H1 (cell line): ENCODE measurements at regions not wholly inside any gene's neighbourhood (a gene's known extent, or its start where the extent isn't known, plus 50 kb on each side); places are given as distances from the start of the nearest gene placed in this dataset.

Experiments used
- CTCF ChIA-PET: fragments of 300-600 bp; sonication (Branson Sonifier 250); formaldehyde crosslinking; loops from one replicate; lab custom pipeline; 2021; ENCODE audit not compliant: partially characterized antibody; lab: Charles Lee
- POLR2A ChIA-PET: fragments of 300-600 bp; sonication (Branson Sonifier 250); formaldehyde crosslinking; loops from one replicate; lab custom pipeline; 2021; ENCODE audit warnings: inconsistent platforms; ENCODE audit not compliant: partially characterized antibody; lab: Charles Lee
- DNase-seq, 2 experiments: peaks; one replicate each; pipeline versions ENCODE4 v3.0.0 to v3.0.0-alpha.2; 2010 to 2022; ENCODE audit warnings: low spot score in 2 of 2, low read depth in 1 of 2, mixed read lengths in 1 of 2
- FAIRE-seq: peaks from 2 replicates; lab custom pipeline; 2011; peaks lifted over from hg19 to GRCh38; lab: Jason Lieb, UNC
- H2AFZ ChIP-seq: 2 replicates; pipeline ENCODE4 v1.8.1; 2012; ENCODE audit warnings: low read length, inconsistent platforms
- H2AK5ac ChIP-seq: 2 replicates; pipeline ENCODE4 v1.6.1; 2013; ENCODE audit warnings: low read depth, low read length
- H2BK120ac ChIP-seq: replicated peaks from 2 replicates; pipeline ENCODE3; 2013; ENCODE audit warnings: low read depth, low read length, inconsistent platforms
- H2BK12ac ChIP-seq: 2 replicates; pipeline ENCODE4 v1.6.1; 2013; ENCODE audit warnings: low read depth, low read length
- H2BK15ac ChIP-seq: 2 replicates; pipeline ENCODE4 v1.6.1; 2013; ENCODE audit warnings: low read length
- H2BK20ac ChIP-seq: 2 replicates; pipeline ENCODE4 v1.6.1; 2013; ENCODE audit warnings: low read length
- H2BK5ac ChIP-seq: 2 replicates; pipeline ENCODE4 v1.6.1; 2013; ENCODE audit warnings: low read depth, low read length
- H3K14ac ChIP-seq: 2 replicates; pipeline ENCODE4 v1.6.1; 2013; ENCODE audit warnings: inconsistent platforms; ENCODE audit not compliant: insufficient read length
- H3K18ac ChIP-seq: 2 replicates; pipeline ENCODE4 v1.6.1; 2013; ENCODE audit warnings: low read length; ENCODE audit errors: extremely low read depth
- H3K23ac ChIP-seq: 2 replicates; pipeline ENCODE4 v1.6.1; 2013; ENCODE audit warnings: inconsistent platforms; ENCODE audit not compliant: insufficient read length
- H3K23me2 ChIP-seq: 2 replicates; pipeline ENCODE4 v1.6.1; 2013; ENCODE audit warnings: low read depth, low read length
- H3K27ac ChIP-seq: 2 replicates; pipeline ENCODE4 v1.6.1; 2011; ENCODE audit warnings: low read depth, low read length, inconsistent platforms
- H3K27me3 ChIP-seq, 4 experiments: replicated peaks in 1 of 4; 1 replicate in 1 of 4; 2 replicates in 3 of 4; pipeline versions ENCODE4 v1.6.1 to v1.8.1; 2011 to 2013; ENCODE audit warnings: low read length in 3 of 4, mild to moderate bottlenecking in 3 of 4, inconsistent platforms in 2 of 4, mixed read lengths in 2 of 4, moderate library complexity in 1 of 4; ENCODE audit not compliant: control insufficient read depth in 3 of 4, insufficient read depth in 3 of 4; ENCODE audit errors: extremely low read depth in 1 of 4
- H3K36me3 ChIP-seq, 4 experiments: 2 replicates each; pipeline versions ENCODE4 v1.6.1 to v1.8.1; 2011 to 2013; ENCODE audit warnings: mild to moderate bottlenecking in 4 of 4, low read length in 3 of 4, moderate library complexity in 2 of 4, control low read depth in 1 of 4, inconsistent platforms in 1 of 4; ENCODE audit not compliant: insufficient read depth in 4 of 4, control insufficient read depth in 2 of 4
- H3K4ac ChIP-seq: replicated peaks from 2 replicates; pipeline ENCODE3; 2013; ENCODE audit warnings: low read length, low read depth, mixed read lengths, inconsistent platforms; ENCODE audit not compliant: insufficient read length
- H3K4me1 ChIP-seq, 4 experiments: replicated peaks in 1 of 4; 1 replicate in 1 of 4; 2 replicates in 3 of 4; pipeline versions ENCODE4 v1.6.1 to v1.8.1; 2011 to 2013; ENCODE audit warnings: low read length in 3 of 4, inconsistent platforms in 2 of 4, mixed read lengths in 1 of 4; ENCODE audit not compliant: insufficient read depth in 4 of 4, control insufficient read depth in 3 of 4
- H3K4me2 ChIP-seq, 2 experiments: 2 replicates each; pipeline versions ENCODE4 v1.6.1 to v1.8.1; 2011 to 2013; ENCODE audit warnings: low read depth in 2 of 2, low read length in 2 of 2, control low read depth in 1 of 2, inconsistent platforms in 1 of 2, mild to moderate bottlenecking in 1 of 2; ENCODE audit not compliant: insufficient read depth in 1 of 2
- H3K4me3 ChIP-seq, 4 experiments: fragments of 200-600, 300-600 bp in 1 of 4; sonication (generic), shearing (Covaris generic), sonication (Bioruptor Twin) in 1 of 4; 2 replicates each; pipeline versions ENCODE4 v1.5.1 to v1.8.1; 2011 to 2016; ENCODE audit warnings: low read length in 4 of 4, low read depth in 3 of 4, control low read depth in 2 of 4, inconsistent platforms in 2 of 4, mild to moderate bottlenecking in 2 of 4, mixed read lengths in 1 of 4, moderate library complexity in 1 of 4; ENCODE audit not compliant: insufficient read depth in 2 of 4; ENCODE audit errors: extremely low read depth in 1 of 4
- H3K56ac ChIP-seq: replicated peaks from 2 replicates; pipeline ENCODE3; 2013; ENCODE audit warnings: low read depth, mild to moderate bottlenecking, mixed read lengths, low read length, inconsistent platforms; ENCODE audit not compliant: insufficient read length
- H3K79me1 ChIP-seq: 2 replicates; pipeline ENCODE4 v1.6.1; 2013; ENCODE audit warnings: low read depth, low read length, control low read depth
- H3K79me2 ChIP-seq, 2 experiments: 2 replicates each; pipeline versions ENCODE4 v1.6.1 to v1.8.1; 2012 to 2013; ENCODE audit warnings: low read length in 2 of 2, mild to moderate bottlenecking in 2 of 2, inconsistent platforms in 1 of 2; ENCODE audit not compliant: insufficient read depth in 2 of 2, control insufficient read depth in 1 of 2
- H3K9ac ChIP-seq, 4 experiments: replicated peaks in 1 of 4; 1 replicate in 1 of 4; 2 replicates in 3 of 4; pipeline versions ENCODE4 v1.6.1 to v1.8.1; 2011 to 2013; ENCODE audit warnings: low read depth in 3 of 4, low read length in 3 of 4, control low read depth in 2 of 4, mild to moderate bottlenecking in 2 of 4, moderate library complexity in 2 of 4, inconsistent platforms in 1 of 4; ENCODE audit errors: extremely low read depth in 1 of 4
- H3K9me3 ChIP-seq, 2 experiments: 2 replicates each; pipeline versions ENCODE4 v1.6.1 to v1.8.1; 2012 to 2013; ENCODE audit warnings: mild to moderate bottlenecking in 2 of 2, moderate library complexity in 2 of 2, control low read depth in 1 of 2, inconsistent platforms in 1 of 2, low read depth in 1 of 2, low read length in 1 of 2, mixed read lengths in 1 of 2; ENCODE audit not compliant: insufficient read depth in 2 of 2
- H4K20me1 ChIP-seq, 2 experiments: replicated peaks in 1 of 2; 2 replicates each; pipeline versions ENCODE3 to v1.8.1; 2011 to 2013; ENCODE audit warnings: inconsistent platforms in 2 of 2, low read length in 2 of 2, mild to moderate bottlenecking in 1 of 2; ENCODE audit not compliant: insufficient read depth in 2 of 2, control insufficient read depth in 1 of 2
- H4K5ac ChIP-seq: 2 replicates; pipeline ENCODE4 v1.6.1; 2013; ENCODE audit warnings: low read length, low read depth, mixed read lengths, inconsistent platforms; ENCODE audit not compliant: insufficient read length
- H4K8ac ChIP-seq: 2 replicates; pipeline ENCODE4 v1.8.0; 2013; ENCODE audit warnings: mild to moderate bottlenecking, moderate library complexity, low read length, inconsistent platforms; ENCODE audit not compliant: insufficient read depth; ENCODE audit errors: extremely low read depth
- H4K91ac ChIP-seq: replicated peaks from 2 replicates; pipeline ENCODE3; 2013; ENCODE audit warnings: low read length, mixed read lengths, inconsistent platforms; ENCODE audit not compliant: insufficient read length
- BRCA1 ChIP-seq: IDR thresholded peaks from 2 replicates; pipeline ENCODE4 v1.6.1; 2012; ENCODE audit warnings: low read depth, low read length, improper control_type of control experiment
- CREB1 ChIP-seq: IDR thresholded peaks from 2 replicates; pipeline ENCODE4 v1.6.1; 2012; ENCODE audit warnings: inconsistent platforms
- CTBP2 ChIP-seq: IDR thresholded peaks from 2 replicates; pipeline ENCODE4 v1.7.0; 2011; ENCODE audit warnings: borderline replicate concordance, mild to moderate bottlenecking, moderate library complexity, mixed read lengths, low read length; ENCODE audit not compliant: insufficient read depth, insufficient read length
- CTCF ChIP-seq, 3 experiments: IDR thresholded peaks; 1 replicate in 2 of 3; 2 replicates in 1 of 3; pipeline versions ENCODE4 v1.5.1 to v1.6.1; 2011; ENCODE audit warnings: low read length in 3 of 3, mild to moderate bottlenecking in 3 of 3, inconsistent platforms in 2 of 3, low read depth in 1 of 3, moderate library complexity in 1 of 3; ENCODE audit not compliant: insufficient read depth in 1 of 3; ENCODE audit errors: control extremely low read depth in 1 of 3
- E2F6 ChIP-seq: IDR thresholded peaks from 2 replicates; pipeline ENCODE4 v1.6.1; 2012; ENCODE audit warnings: inconsistent platforms
- EP300 ChIP-seq, 2 experiments: IDR thresholded peaks; 1 replicate in 1 of 2; 2 replicates in 1 of 2; pipeline ENCODE4 v1.6.1; 2011 to 2012; ENCODE audit warnings: low read depth in 2 of 2, low read length in 2 of 2, mild to moderate bottlenecking in 2 of 2, borderline replicate concordance in 1 of 2, inconsistent platforms in 1 of 2, moderate library complexity in 1 of 2
- JUND ChIP-seq: IDR thresholded peaks from 2 replicates; pipeline ENCODE4 v1.6.1; 2011; ENCODE audit warnings: mild to moderate bottlenecking, improper control_type of control experiment, low read length
- RXRA ChIP-seq: IDR thresholded peaks from 2 replicates; pipeline ENCODE4 v1.6.1; 2011; ENCODE audit warnings: low read depth, mild to moderate bottlenecking, low read length, moderate library complexity; ENCODE audit not compliant: insufficient read depth
- SP1 ChIP-seq: IDR thresholded peaks from 2 replicates; pipeline ENCODE4 v1.6.1; 2011; ENCODE audit warnings: low read depth, low read length
- TBP ChIP-seq: IDR thresholded peaks from 2 replicates; pipeline ENCODE4 v1.6.1; 2011; ENCODE audit warnings: low read depth, low read length, improper control_type of control experiment
- WGBS, 2 experiments: shearing (Covaris generic) in 1 of 2; methylation state at CpG; one replicate each; pipeline versions ENCODE4 v1.1.6 to v1.1.7; 2013 to 2015; ENCODE audit warnings: low lambda C conversion rate in 2 of 2, mixed read lengths in 2 of 2, inconsistent platforms in 1 of 2, low coverage in 1 of 2, missing lambda C conversion rate in 1 of 2; ENCODE audit not compliant: insufficient replicate concordance in 2 of 2, insufficient coverage in 1 of 2, insufficient read length in 1 of 2; ENCODE audit errors: extremely low coverage in 1 of 2, missing lambda C conversion rate in 1 of 2; 5-methylcytosine and 5-hydroxymethylcytosine counted together

GRCh38 chr7:374706-375311 lies 84.8 kb downstream of the FOXL3 start:
- Histone ChIP-seq H3K4ac (no peak overlapping the region), H4K91ac (peak overlapping the region; percentile 25), H2BK15ac (no peak overlapping the region), H3K79me2 (no peaks in the 10 kb centered on the region), H3K79me1 (no peaks in the 10 kb centered on the region), H3K18ac (peak overlapping the region; percentile 19; the same call in 1 of the 2 replicates), H4K5ac (no peak overlapping the region), H2BK5ac (no peak overlapping the region), H2BK12ac (peak overlapping the region; percentile 53; the same call in 1 of the 2 replicates), H2BK120ac (no peak overlapping the region), H3K23me2 (no peaks in the 10 kb centered on the region), H3K4me3 (no peak overlapping the region), H3K27ac (no peak overlapping the region), H3K27me3 (peaks cover 0 to 5% (median 5%) of the 10 kb centered on the region in 4 experiments; a peak in 4 of 7 replicates), H3K14ac (no peak overlapping the region), H3K9me3 (no peaks in the 10 kb centered on the region), H3K56ac (no peak overlapping the region), H3K4me1 (peaks cover 0 to 24% (median 11%) of the 10 kb centered on the region in 4 experiments; a peak in 5 of 7 replicates), H2AFZ (no peak overlapping the region), H4K20me1 (no peaks in the 10 kb centered on the region), H3K23ac (no peak overlapping the region), H3K4me2 (no peak overlapping the region), H3K36me3 (no peaks in the 10 kb centered on the region), H2BK20ac (no peak overlapping the region; the same call in 1 of the 2 replicates), H3K9ac (no peak overlapping the region), H2AK5ac (no peak overlapping the region), H4K8ac (no peak overlapping the region)
- ChIA-PET CTCF (interaction anchor here (0.7 kb wide), 1 partner anchor 47 kb away, joined by 3 read pairs; no protein-coding TSS in a partner anchor), POLR2A (interaction anchor here (0.8 to 0.9 kb wide), 2 partner anchors 23 to 44 kb away, joined by 3 read pairs; no protein-coding TSS in a partner anchor)
- FAIRE-seq: no peak
- WGBS, 2 experiments: 94% methylated on average over 21 of the region's 31 CpGs; no CpG with 5 or more reads in 1 of the 2 experiments
- no peak for DNase-seq
- no peak for TF ChIP-seq CTBP2
- TF ChIP-seq E2F6: no peak
- no peak for TF ChIP-seq SP1
- TF ChIP-seq JUND: no peak
- TF ChIP-seq TBP: no peak
- TF ChIP-seq EP300 (IDR thresholded peaks at IDR 0.05; ENCODE audit: borderline replicate concordance in 1 of 2, low read depth in 2 of 2, low read length in 2 of 2): no peak
- TF ChIP-seq RXRA: no peak
- no peak for TF ChIP-seq BRCA1
- TF ChIP-seq CTCF (IDR thresholded peaks at IDR 0.05; ENCODE audit: control extremely low read depth in 1 of 3, insufficient read depth in 1 of 3, low read depth in 1 of 3, low read length in 3 of 3): no peak
- TF ChIP-seq CREB1: no peak
